ENCODE measurements at regions not wholly inside any gene's neighbourhood (a gene's known extent, or its start where the extent isn't known, plus 50 kb on each side); places are given as distances from the start of the nearest gene placed in this dataset.

- TF ChIP-seq CTCF (IDR thresholded peaks at IDR 0.05): no peak
- TF ChIP-seq ZFX (IDR thresholded peaks at IDR 0.05; ENCODE audit: borderline replicate concordance): no peak
These were observed 281.9 kb upstream of the HS3ST1 start for GRCh38 chr4:11710453-11711093.
